MM.1S (cell line): ENCODE measurements at regions not wholly inside any gene's neighbourhood (a gene's known extent, or its start where the extent isn't known, plus 50 kb on each side); places are given as distances from the start of the nearest gene placed in this dataset.

Source experiments
- DNase-seq: peaks from one replicate; pipeline ENCODE4 v3.0.0-alpha.2; 2015
- H2AFZ ChIP-seq: fragments of 300-600 bp; sonication (generic); 2 replicates; pipeline ENCODE4 v1.6.0; 2016; ENCODE audit warnings: antibody characterized with exemption, low read length
- H3F3A ChIP-seq: fragments of 300-600 bp; sonication (generic); 2 replicates; pipeline ENCODE4 v1.6.1; 2016; ENCODE audit warnings: mild to moderate bottlenecking, antibody characterized with exemption, low read length, moderate library complexity, mixed read lengths; ENCODE audit not compliant: insufficient read depth
- H3K27ac ChIP-seq: fragments of 300-600 bp; sonication (generic); 2 replicates; pipeline ENCODE4 v1.5.1; 2016; ENCODE audit warnings: mild to moderate bottlenecking, low read length
- H3K27me3 ChIP-seq: fragments of 300-600 bp; sonication (generic); replicated peaks from 2 replicates; pipeline ENCODE4 v1.6.0; 2016; ENCODE audit warnings: low read length; ENCODE audit not compliant: insufficient read depth
- H3K36me3 ChIP-seq: fragments of 300-600 bp; sonication (generic); replicated peaks from 2 replicates; pipeline ENCODE4 v1.6.1; 2016; ENCODE audit warnings: mild to moderate bottlenecking, low read length, mixed read lengths; ENCODE audit not compliant: insufficient read depth
- H3K4me1 ChIP-seq: fragments of 300-600 bp; sonication (generic); 2 replicates; pipeline ENCODE4 v1.6.1; 2016; ENCODE audit warnings: low read length, mixed read lengths
- H3K4me2 ChIP-seq: fragments of 300-600 bp; sonication (generic); 2 replicates; pipeline ENCODE4 v1.6.0; 2016; ENCODE audit warnings: low read depth, low read length
- H3K4me3 ChIP-seq: fragments of 300-600 bp; sonication (generic); 2 replicates; pipeline ENCODE4 v1.5.1; 2016; ENCODE audit warnings: low read length, mixed read lengths
- H3K79me2 ChIP-seq: fragments of 300-600 bp; sonication (generic); 2 replicates; pipeline ENCODE4 v1.6.1; 2016; ENCODE audit warnings: mixed run types, low read length, mixed read lengths
- H3K9ac ChIP-seq: fragments of 300-600 bp; sonication (generic); 2 replicates; pipeline ENCODE4 v1.6.1; 2016; ENCODE audit warnings: low read length, mixed read lengths
- H3K9me2 ChIP-seq: fragments of 300-600 bp; sonication (generic); replicated peaks from 2 replicates; pipeline ENCODE4 v1.6.1; 2016; ENCODE audit warnings: mild to moderate bottlenecking, low read length, mixed read lengths; ENCODE audit not compliant: insufficient read depth
- H3K9me3 ChIP-seq: fragments of 300-600 bp; sonication (generic); replicated peaks from 2 replicates; pipeline ENCODE4 v1.6.1; 2016; ENCODE audit warnings: mild to moderate bottlenecking, low read length, mixed read lengths; ENCODE audit not compliant: insufficient read depth
- H4K20me1 ChIP-seq: fragments of 300-600 bp; sonication (generic); 2 replicates; pipeline ENCODE4 v1.6.1; 2016; ENCODE audit warnings: mild to moderate bottlenecking, low read length, moderate library complexity, mixed read lengths; ENCODE audit not compliant: insufficient read depth
- CTCF ChIP-seq: fragments of 300-600 bp; sonication (generic); IDR thresholded peaks from 2 replicates; pipeline ENCODE4 v1.5.1; 2016; ENCODE audit warnings: antibody characterized with exemption, low read length, mixed read lengths
- EZH2 ChIP-seq: fragments of 300-600 bp; sonication (generic); optimal IDR thresholded peaks from 2 replicates; pipeline ENCODE3; 2017; ENCODE audit warnings: low read depth, mild to moderate bottlenecking, antibody characterized with exemption, low read length, mixed read lengths
- EZH2phosphoT487 ChIP-seq: fragments of 300-600 bp; sonication (generic); IDR thresholded peaks from 2 replicates; pipeline ENCODE4 v1.6.1; 2018; ENCODE audit warnings: antibody characterized with exemption, low read length

- Histone ChIP-seq H3K4me2 (no peak overlapping the region), H4K20me1 (no peaks in the 10 kb centered on the region), H3K27ac (no peak overlapping the region), H2AFZ (no peak overlapping the region), H3K4me3 (no peak overlapping the region), H3K9ac (no peak overlapping the region), H3K79me2 (peaks cover 4% of the 10 kb centered on the region; the same call in 1 of the 2 replicates), H3K27me3 (no peaks in the 10 kb centered on the region), H3K9me3 (no peaks in the 10 kb centered on the region), H3K9me2 (no peaks in the 10 kb centered on the region), H3K36me3 (no peaks in the 10 kb centered on the region), H3F3A (no peaks in the 10 kb centered on the region), H3K4me1 (no peaks in the 10 kb centered on the region)
- TF ChIP-seq CTCF = no peak
- TF ChIP-seq EZH2 = no peak
- no peak for TF ChIP-seq EZH2phosphoT487
- DNase-seq = no peak
Measured at GRCh38 chr5:94080390-94080789, 339.0 kb upstream of the POU5F2 start.

- H3K27me3 ChIP-seq = no peaks in the 10 kb centered on the region
- no peaks in the 10 kb centered on the region for H3K4me1 ChIP-seq
- H3K4me3 ChIP-seq = no peak overlapping the region
- no peak for DNase-seq
- no peak overlapping the region for H3K9ac ChIP-seq
- H3F3A ChIP-seq = no peaks in the 10 kb centered on the region
- no peaks in the 10 kb centered on the region for H3K36me3 ChIP-seq
- no peaks in the 10 kb centered on the region for H4K20me1 ChIP-seq
- no peaks in the 10 kb centered on the region for H3K9me2 ChIP-seq
- no peak for TF ChIP-seq EZH2
- H3K9me3 ChIP-seq = 0 out of 2 replicates have a peak, but pooled peaks cover 3% of the 10 kb centered on the region
- no peaks in the 10 kb centered on the region for H3K79me2 ChIP-seq
- no peak overlapping the region for H3K4me2 ChIP-seq
- no peak overlapping the region for H3K27ac ChIP-seq
- H2AFZ ChIP-seq = no peak overlapping the region
Measured at GRCh38 chr5:94072116-94072515, 330.7 kb upstream of the POU5F2 start.

GRCh38 chr5:94066437-94067207 is 325.2 kb upstream of the POU5F2 start:
- DNase-seq = no peak
- Histone ChIP-seq H3K36me3 (no peaks in the 10 kb centered on the region), H3K79me2 (peaks cover 16% of the 10 kb centered on the region), H3K27ac (no peak overlapping the region), H3K9me3 (0 out of 2 replicates have a peak, but pooled peaks cover 3% of the 10 kb centered on the region), H3F3A (no peaks in the 10 kb centered on the region), H4K20me1 (no peaks in the 10 kb centered on the region), H3K9me2 (no peaks in the 10 kb centered on the region), H3K9ac (no peak overlapping the region), H3K4me3 (no peak overlapping the region), H3K4me1 (no peaks in the 10 kb centered on the region), H2AFZ (no peak overlapping the region), H3K27me3 (no peaks in the 10 kb centered on the region), H3K4me2 (no peak overlapping the region)
- TF ChIP-seq EZH2phosphoT487 = no peak
- no peak for TF ChIP-seq CTCF
- no peak for TF ChIP-seq EZH2

DNA sequence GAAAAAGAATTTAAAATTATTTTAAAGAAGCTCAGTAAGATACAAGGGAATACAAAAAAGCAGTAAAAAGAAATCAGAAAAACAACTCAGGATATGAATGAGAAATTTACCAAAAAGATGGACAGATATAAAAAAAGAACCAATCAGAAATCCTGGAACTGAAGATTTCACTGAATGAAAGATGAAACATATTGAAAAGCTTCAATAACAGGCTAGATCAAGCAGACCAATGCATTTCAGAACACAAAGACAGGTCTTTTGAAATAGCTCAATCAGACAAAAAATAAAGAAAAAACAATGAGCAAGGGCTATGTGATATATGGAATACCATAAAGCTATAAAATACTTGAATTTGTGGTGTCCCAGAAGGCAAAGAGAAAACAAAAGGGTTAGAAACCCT is 322.6 kb upstream of the POU5F2 start:
- Histone ChIP-seq H2AFZ (no peak overlapping the region), H3K9ac (no peak overlapping the region), H3K27ac (no peak overlapping the region), H3K9me3 (no peaks in the 10 kb centered on the region), H3K4me2 (no peak overlapping the region), H3K4me1 (no peaks in the 10 kb centered on the region), H3K27me3 (no peaks in the 10 kb centered on the region), H3K36me3 (no peaks in the 10 kb centered on the region), H3K79me2 (peaks cover 16% of the 10 kb centered on the region), H3F3A (no peaks in the 10 kb centered on the region), H4K20me1 (no peaks in the 10 kb centered on the region), H3K9me2 (no peaks in the 10 kb centered on the region), H3K4me3 (no peak overlapping the region)
- DNase-seq = no peak
- TF ChIP-seq EZH2phosphoT487 (no peak), EZH2 (no peak), CTCF (no peak)
